ENCODE measurements at regions not wholly inside any gene's neighbourhood (a gene's known extent, or its start where the extent isn't known, plus 50 kb on each side); places are given as distances from the start of the nearest gene placed in this dataset.
A peak's percentile ranks its signal among the peaks of the same experiment; 100 is the strongest.

- CTCF ChIA-PET = no interaction called here
- H3K9ac ChIP-seq (replicated peaks; ENCODE audit: extremely low read depth, insufficient read depth, low read length) = no peak overlapping the region
- TF ChIP-seq POLR2AphosphoS5 (IDR thresholded peaks at IDR 0.05; ENCODE audit: insufficient read depth, low read depth, low read length) (no peak), EZH2 (IDR thresholded peaks at IDR 0.05; ENCODE audit: borderline replicate concordance, low read depth, low read length, severe bottlenecking) (peak; percentile 60)
- FAIRE-seq (no peak), DNase-seq (ENCODE audit: low read depth, low spot score) (no peak)
- POLR2A ChIA-PET = no interaction called here
- intact Hi-C loops (cut with micrococcal nuclease) (no loop called here), dilution Hi-C loops (cut with MboI; ENCODE audit: extremely low pct_ligation_motif_present, low sequenced_read_pairs) (no loop called here)
- no peaks in the 10 kb centered on the region for H3K9me1 ChIP-seq (replicated peaks; ENCODE audit: control insufficient read depth, extremely low read depth, insufficient read depth, low read length)
- no peak overlapping the region for H3K4me3 ChIP-seq (replicated peaks in 1 of 3; ENCODE audit: insufficient read depth in 1 of 3, low read depth in 1 of 3, low read length in 3 of 3)
- no peaks in the 10 kb centered on the region for H3K79me2 ChIP-seq (ENCODE audit: control insufficient read depth, insufficient read depth, low read length)
- H4K20me1 ChIP-seq (replicated peaks; ENCODE audit: control insufficient read depth, extremely low read depth, insufficient read depth, low read length) = no peaks in the 10 kb centered on the region
- no peaks in the 10 kb centered on the region for H3K9me3 ChIP-seq (replicated peaks; ENCODE audit: control insufficient read depth, insufficient read depth, low read length)
- BruUV-seq (replicated peaks) = no TSS peak
- H3K4me1 ChIP-seq (ENCODE audit: control insufficient read depth, extremely low read depth, insufficient read depth, low read length) = no peaks in the 10 kb centered on the region
- H3K27ac ChIP-seq (ENCODE audit: insufficient read depth, low read depth, low read length) = no peak overlapping the region
- H2AFZ ChIP-seq (ENCODE audit: low read depth, low read length) = peak overlapping the region; percentile 19
- H3K4me2 ChIP-seq (ENCODE audit: insufficient read depth, low read length) = no peak overlapping the region
- H3K27me3 ChIP-seq (ENCODE audit: control insufficient read depth in 2 of 2, insufficient read depth in 2 of 2, low read length in 2 of 2) = peaks cover 26 to 68% of the 10 kb centered on the region in 2 experiments
- H3K36me3 ChIP-seq (ENCODE audit: control insufficient read depth in 2 of 2, extremely low read depth in 1 of 2, insufficient read depth in 2 of 2, low read length in 2 of 2) = no peaks in the 10 kb centered on the region
These were observed 54.7 kb upstream of the EIF5 start for GRCh38 chr14:103279142-103280025.

GRCh38 chr14:103280278-103280928 lies 53.6 kb upstream of the EIF5 start:
- intact Hi-C loops (cut with micrococcal nuclease) = no loop called here
- Histone ChIP-seq H3K9ac (replicated peaks; ENCODE audit: extremely low read depth, insufficient read depth, low read length) (no peak overlapping the region), H2AFZ (ENCODE audit: low read depth, low read length) (no peak overlapping the region), H3K4me3 (replicated peaks in 1 of 3; ENCODE audit: insufficient read depth in 1 of 3, low read depth in 1 of 3, low read length in 3 of 3) (no peak overlapping the region), H3K9me3 (replicated peaks; ENCODE audit: control insufficient read depth, insufficient read depth, low read length) (no peaks in the 10 kb centered on the region), H3K27ac (ENCODE audit: insufficient read depth, low read depth, low read length) (no peak overlapping the region), H3K9me1 (replicated peaks; ENCODE audit: control insufficient read depth, extremely low read depth, insufficient read depth, low read length) (no peaks in the 10 kb centered on the region), H3K36me3 (ENCODE audit: control insufficient read depth in 2 of 2, extremely low read depth in 1 of 2, insufficient read depth in 2 of 2, low read length in 2 of 2) (no peaks in the 10 kb centered on the region), H3K27me3 (ENCODE audit: control insufficient read depth in 2 of 2, insufficient read depth in 2 of 2, low read length in 2 of 2) (peaks cover 28 to 64% of the 10 kb centered on the region in 2 experiments), H4K20me1 (replicated peaks; ENCODE audit: control insufficient read depth, extremely low read depth, insufficient read depth, low read length) (no peaks in the 10 kb centered on the region), H3K4me2 (ENCODE audit: insufficient read depth, low read length) (no peak overlapping the region), H3K4me1 (ENCODE audit: control insufficient read depth, extremely low read depth, insufficient read depth, low read length) (no peaks in the 10 kb centered on the region), H3K79me2 (ENCODE audit: control insufficient read depth, insufficient read depth, low read length) (no peaks in the 10 kb centered on the region)
- CTCF ChIA-PET = interaction anchor here (1.8 to 2.5 kb wide), 2 partner anchors 92 to 175 kb away, joined by 19 to 40 read pairs; no protein-coding TSS in a partner anchor
- dilution Hi-C loops (cut with MboI; ENCODE audit: extremely low pct_ligation_motif_present, low sequenced_read_pairs) = no loop called here
- FAIRE-seq (no peak), DNase-seq (ENCODE audit: low read depth, low spot score) (no peak)
- no TSS peak for BruUV-seq (replicated peaks)
- TF ChIP-seq MYC (IDR thresholded peaks at IDR 0.05; ENCODE audit: low read depth, low read length) = no peak
- TF ChIP-seq FOS (IDR thresholded peaks at IDR 0.05; ENCODE audit: borderline replicate concordance, insufficient read depth, low read length) = no peak
- no peak for TF ChIP-seq POLR2AphosphoS5 (IDR thresholded peaks at IDR 0.05; ENCODE audit: insufficient read depth, low read depth, low read length)
- TF ChIP-seq GATA2 (IDR thresholded peaks at IDR 0.05; ENCODE audit: insufficient read depth, insufficient read length, low read depth, low read length) = no peak
- TF ChIP-seq CTCF (IDR thresholded peaks at IDR 0.05; ENCODE audit: extremely low read depth in 1 of 2, insufficient read depth in 1 of 2, low read depth in 1 of 2, low read length in 2 of 2) = no peak
- TF ChIP-seq, protein P1, sequence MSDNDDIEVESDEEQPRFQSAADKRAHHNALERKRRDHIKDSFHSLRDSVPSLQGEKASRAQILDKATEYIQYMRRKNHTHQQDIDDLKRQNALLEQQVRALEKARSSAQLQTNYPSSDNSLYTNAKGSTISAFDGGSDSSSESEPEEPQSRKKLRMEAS (IDR thresholded peaks at IDR 0.05; ENCODE audit: insufficient read depth, insufficient read length) = no peak
- TF ChIP-seq EZH2 (IDR thresholded peaks at IDR 0.05; ENCODE audit: borderline replicate concordance, low read depth, low read length, severe bottlenecking) = no peak
- no peak for TF ChIP-seq JUN (IDR thresholded peaks at IDR 0.05; ENCODE audit: borderline replicate concordance, insufficient read depth, insufficient read length, low read depth)
- TF ChIP-seq POLR2A (IDR thresholded peaks at IDR 0.05; ENCODE audit: low read depth, low read length) = no peak
- POLR2A ChIA-PET = no interaction called here

Measured in endothelial cell of umbilical vein (primary cell).